Activated CD8-positive, alpha-beta T cell treated with anti-CD3 and anti-CD28 coated beads for 36 hours (primary cell): ENCODE measurements at regions not wholly inside any gene's neighbourhood (a gene's known extent, or its start where the extent isn't known, plus 50 kb on each side); places are given as distances from the start of the nearest gene placed in this dataset.

Source experiments
- ATAC-seq: fragments of 200-7000 bp; cut with Tn5 transposase; one replicate; pipeline ENCODE4 v1.10.0; 2021; ENCODE audit warnings: mild to moderate bottlenecking, moderate library complexity
- CTCF ChIA-PET: fragments of 350-600 bp; sonication (Branson Sonifier 250); formaldehyde crosslinking; loops from one replicate; lab custom pipeline; 2021; ENCODE audit warnings: antibody characterized with exemption; lab: Charles Lee
- POLR2A ChIA-PET: fragments of 350-600 bp; sonication (Branson Sonifier 250); formaldehyde crosslinking; loops from one replicate; lab custom pipeline; 2021; ENCODE audit warnings: antibody characterized with exemption; lab: Charles Lee
- DNase-seq: peaks from one replicate; pipeline ENCODE4 v3.0.0-alpha.2; 2020
- H3K27ac Mint-ChIP-seq: one replicate; pipeline ENCODE4 v1.8.0; 2021; ENCODE audit warnings: mild to moderate bottlenecking, mixed read lengths
- H3K27me3 Mint-ChIP-seq: one replicate; pipeline ENCODE4 v1.8.0; 2021; ENCODE audit warnings: mixed read lengths
- H3K36me3 Mint-ChIP-seq: one replicate; pipeline ENCODE4 v1.8.0; 2021; ENCODE audit warnings: low read depth, mixed read lengths
- H3K4me1 Mint-ChIP-seq: one replicate; pipeline ENCODE4 v1.8.0; 2021; ENCODE audit warnings: low read depth, mixed read lengths
- H3K4me3 Mint-ChIP-seq: one replicate; pipeline ENCODE4 v1.8.0; 2021; ENCODE audit warnings: mild to moderate bottlenecking, moderate library complexity, mixed read lengths
- H3K9me3 Mint-ChIP-seq: one replicate; pipeline ENCODE4 v1.8.0; 2021; ENCODE audit warnings: mixed read lengths
- CTCF ChIP-seq: fragments of 200-600 bp; IDR thresholded peaks from one replicate; pipeline ENCODE4 v1.8.0; 2022; ENCODE audit warnings: antibody characterized with exemption, mild to moderate bottlenecking
- intact Hi-C: fragments of 100-400 bp; cut with micrococcal nuclease; formaldehyde crosslinking; loops from one replicate; pipeline ENCODE4 v1.10.0; 2022

DNA sequence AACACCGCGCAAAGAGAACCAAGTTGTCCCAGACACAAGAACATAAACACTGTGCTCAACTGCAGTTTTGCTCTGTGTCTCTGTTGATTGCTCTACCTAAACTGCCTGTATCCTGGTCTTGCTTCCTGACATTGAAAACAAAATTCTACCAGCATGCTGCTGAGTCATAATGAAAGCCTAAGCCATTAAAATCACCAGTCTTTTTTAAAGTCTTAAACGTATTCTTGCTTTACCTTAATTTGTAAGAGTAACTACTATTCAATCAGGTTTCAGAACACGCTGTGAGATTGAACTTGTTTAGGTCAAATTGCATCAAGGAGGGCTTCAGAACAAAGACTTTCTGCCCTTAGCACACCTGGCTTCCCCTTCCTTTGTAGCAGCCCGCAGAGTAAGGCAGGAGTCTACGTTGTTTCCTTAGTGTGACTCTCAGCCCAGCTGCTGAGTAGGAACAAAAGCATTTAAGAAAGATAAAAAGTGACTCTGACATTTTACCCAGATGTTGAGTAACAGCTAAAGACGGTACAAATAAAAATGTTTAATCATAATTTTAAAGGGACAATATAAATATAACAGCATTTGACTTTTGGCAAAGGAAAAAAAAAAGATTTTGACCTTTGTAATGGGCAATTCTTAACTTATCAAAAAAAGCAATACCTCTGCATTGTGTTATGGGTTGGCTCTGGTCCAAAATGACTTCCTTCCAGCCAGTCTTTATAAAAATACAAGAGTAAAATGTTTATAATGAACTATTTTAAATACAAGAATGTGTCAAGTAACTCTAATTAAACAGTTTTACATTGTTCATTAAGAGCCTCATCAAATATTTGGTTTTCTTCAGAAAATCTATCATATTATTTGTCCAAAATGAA is 186.9 kb upstream of the ADGRL4 start:
- Mint-ChIP-seq H3K9me3 (peaks cover 7% of the 10 kb centered on the region), H3K36me3 (no peaks in the 10 kb centered on the region), H3K4me1 (no peaks in the 10 kb centered on the region), H3K27me3 (no peaks in the 10 kb centered on the region), H3K27ac (no peak overlapping the region), H3K4me3 (no peak overlapping the region)
- CTCF ChIA-PET: no interaction called here
- DNase-seq (no peak), ATAC-seq (no peak)
- POLR2A ChIA-PET: no interaction called here
- no peak for TF ChIP-seq CTCF
- intact Hi-C loops: no loop called here

GRCh38 chr1:79190074-79190473 is 183.5 kb upstream of the ADGRL4 start:
- ChIA-PET CTCF (no interaction called here), POLR2A (no interaction called here)
- H3K36me3 Mint-ChIP-seq: no peaks in the 10 kb centered on the region
- no peak for DNase-seq
- no peak overlapping the region for H3K27ac Mint-ChIP-seq
- no peak overlapping the region for H3K4me3 Mint-ChIP-seq
- no peaks in the 10 kb centered on the region for H3K27me3 Mint-ChIP-seq
- no peak for ATAC-seq
- H3K9me3 Mint-ChIP-seq: peaks cover 4% of the 10 kb centered on the region
- no peaks in the 10 kb centered on the region for H3K4me1 Mint-ChIP-seq
- no peak for TF ChIP-seq CTCF
- intact Hi-C loops: no loop called here

DNA sequence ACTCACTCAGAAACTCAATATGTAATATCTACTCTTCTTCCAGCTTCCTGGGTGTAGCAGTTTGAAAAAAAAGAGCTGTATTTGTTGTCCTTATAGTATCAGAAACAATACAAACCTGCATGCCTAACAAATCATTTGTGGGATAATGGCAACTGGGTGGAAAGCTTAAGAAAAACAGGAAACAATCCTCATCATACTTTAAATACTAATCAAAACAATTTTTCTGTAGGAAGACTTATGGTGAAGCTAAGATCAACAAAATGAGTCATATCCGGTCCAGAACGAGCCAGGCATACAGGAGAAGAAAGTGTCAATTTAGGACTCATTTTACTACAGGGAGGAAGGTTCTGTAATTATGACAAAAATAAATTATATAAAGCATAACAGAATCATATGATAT is 181.8 kb upstream of the ADGRL4 start:
- intact Hi-C loops: no loop called here
- DNase-seq: no peak
- no peak for TF ChIP-seq CTCF
- ChIA-PET CTCF (no interaction called here), POLR2A (no interaction called here)
- no peak overlapping the region for H3K4me3 Mint-ChIP-seq
- peaks cover 2% of the 10 kb centered on the region for H3K9me3 Mint-ChIP-seq
- no peak overlapping the region for H3K27ac Mint-ChIP-seq
- ATAC-seq: no peak
- H3K27me3 Mint-ChIP-seq: no peaks in the 10 kb centered on the region
- H3K36me3 Mint-ChIP-seq: no peaks in the 10 kb centered on the region
- no peaks in the 10 kb centered on the region for H3K4me1 Mint-ChIP-seq

GRCh38 chr1:79186260-79186659 is 179.7 kb upstream of the ADGRL4 start:
- no peak for TF ChIP-seq CTCF
- no peaks in the 10 kb centered on the region for H3K36me3 Mint-ChIP-seq
- DNase-seq (no peak), ATAC-seq (no peak)
- CTCF ChIA-PET: no interaction called here
- H3K4me3 Mint-ChIP-seq: no peak overlapping the region
- no peaks in the 10 kb centered on the region for H3K27me3 Mint-ChIP-seq
- intact Hi-C loops: no loop called here
- no peak overlapping the region for H3K27ac Mint-ChIP-seq
- no peaks in the 10 kb centered on the region for H3K9me3 Mint-ChIP-seq
- POLR2A ChIA-PET: no interaction called here
- H3K4me1 Mint-ChIP-seq: no peaks in the 10 kb centered on the region

DNA sequence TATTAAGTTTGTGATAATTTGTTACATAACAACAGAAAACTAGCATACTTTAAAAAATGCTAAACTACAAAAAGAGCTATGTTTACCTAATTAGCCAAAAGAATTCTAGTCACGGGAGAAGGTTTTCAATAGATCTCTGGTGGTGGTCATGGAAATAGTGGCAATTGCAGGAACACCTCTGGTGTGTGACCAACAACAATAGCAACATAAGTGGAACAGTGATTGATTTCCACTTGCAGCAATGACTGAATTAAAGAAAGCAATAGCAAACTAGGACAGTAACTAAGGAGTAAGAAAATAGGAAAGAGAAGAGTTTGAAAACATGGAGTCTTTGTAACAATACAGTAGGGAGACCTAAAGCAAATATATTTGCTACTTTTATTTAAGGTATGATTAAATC is 171.3 kb upstream of the ADGRL4 start:
- TF ChIP-seq CTCF: no peak
- Mint-ChIP-seq H3K4me3 (no peak overlapping the region), H3K4me1 (no peaks in the 10 kb centered on the region), H3K27me3 (no peaks in the 10 kb centered on the region), H3K36me3 (no peaks in the 10 kb centered on the region), H3K9me3 (peaks cover 4% of the 10 kb centered on the region), H3K27ac (no peak overlapping the region)
- intact Hi-C loops: no loop called here
- CTCF ChIA-PET: no interaction called here
- no peak for DNase-seq
- ATAC-seq: no peak
- POLR2A ChIA-PET: no interaction called here
